HG03066 (cell line): ENCODE measurements at regions not wholly inside any gene's neighbourhood (a gene's known extent, or its start where the extent isn't known, plus 50 kb on each side); places are given as distances from the start of the nearest gene placed in this dataset.
"Not testable (repeated sequence)": the region's sequence is repeated elsewhere in the genome, so short reads cannot be mapped to it uniquely, and the experiment has no call there.

Experiments used
- ATAC-seq: cut with Tn5 transposase; IDR thresholded peaks from one replicate; pipeline ENCODE4 v1.9.1; 2021; ENCODE audit warnings: low read depth; ENCODE audit not compliant: unreplicated experiment

- ATAC-seq: no peak
Measured at GRCh38 chr14:53430870-53431269, 277.7 kb upstream of the DDHD1 start.

- ATAC-seq: no peak
Measured at GRCh38 chr14:53412819-53413675, 259.9 kb upstream of the DDHD1 start.

GRCh38 chr14:53411125-53411524, 258.0 kb upstream of the DDHD1 start:
- no peak for ATAC-seq

- no peak for ATAC-seq
Measured at GRCh38 chr14:53409969-53410368, 256.8 kb upstream of the DDHD1 start.

GRCh38 chr14:53409289-53409688, 256.2 kb upstream of the DDHD1 start:
- no peak for ATAC-seq

- ATAC-seq: no peak
Measured at GRCh38 chr14:53408175-53408879, 255.2 kb upstream of the DDHD1 start.

- ATAC-seq: no peak
Measured at GRCh38 chr14:53406519-53406918, 253.4 kb upstream of the DDHD1 start.

- no peak for ATAC-seq
Measured at GRCh38 chr14:53401646-53402045, 248.5 kb upstream of the DDHD1 start.

GRCh38 chr14:53399057-53399456, 245.9 kb upstream of the DDHD1 start:
- ATAC-seq: no peak

- no peak for ATAC-seq
Measured at GRCh38 chr14:53398616-53399015, 245.5 kb upstream of the DDHD1 start.

- ATAC-seq: not testable (repeated sequence)
Measured at GRCh38 chr14:53395267-53395666, 242.1 kb upstream of the DDHD1 start.

- ATAC-seq: no peak
Measured at GRCh38 chr14:53391631-53392285, 238.6 kb upstream of the DDHD1 start.

GRCh38 chr14:53391156-53391555, 238.0 kb upstream of the DDHD1 start:
- ATAC-seq: no peak

- no peak for ATAC-seq
Measured at GRCh38 chr14:53390008-53390407, 236.9 kb upstream of the DDHD1 start.

- no peak for ATAC-seq
Measured at GRCh38 chr14:53389202-53389601, 236.1 kb upstream of the DDHD1 start.

GRCh38 chr14:53386362-53386761, 233.2 kb upstream of the DDHD1 start:
- no peak for ATAC-seq

- no peak for ATAC-seq
Measured at GRCh38 chr14:53384536-53384935, 231.4 kb upstream of the DDHD1 start.

GRCh38 chr14:53384073-53384472, 230.9 kb upstream of the DDHD1 start:
- no peak for ATAC-seq

GRCh38 chr14:53381895-53382294, 228.8 kb upstream of the DDHD1 start:
- no peak for ATAC-seq

GRCh38 chr14:53380867-53381225, 227.7 kb upstream of the DDHD1 start:
- no peak for ATAC-seq

- ATAC-seq: no peak
Measured at GRCh38 chr14:53380052-53380866, 227.1 kb upstream of the DDHD1 start.
